H1 (cell line): ENCODE measurements at regions not wholly inside any gene's neighbourhood (a gene's known extent, or its start where the extent isn't known, plus 50 kb on each side); places are given as distances from the start of the nearest gene placed in this dataset.
A peak's percentile ranks its signal among the peaks of the same experiment; 100 is the strongest.

Experiments
- CTCF ChIA-PET: fragments of 300-600 bp; sonication (Branson Sonifier 250); formaldehyde crosslinking; loops from one replicate; lab custom pipeline; 2021; ENCODE audit not compliant: partially characterized antibody; lab: Charles Lee
- POLR2A ChIA-PET: fragments of 300-600 bp; sonication (Branson Sonifier 250); formaldehyde crosslinking; loops from one replicate; lab custom pipeline; 2021; ENCODE audit warnings: inconsistent platforms; ENCODE audit not compliant: partially characterized antibody; lab: Charles Lee
- DNase-seq, 2 experiments: peaks; one replicate each; pipeline versions ENCODE4 v3.0.0 to v3.0.0-alpha.2; 2010 to 2022; ENCODE audit warnings: low spot score in 2 of 2, low read depth in 1 of 2, mixed read lengths in 1 of 2
- FAIRE-seq: peaks from 2 replicates; lab custom pipeline; 2011; peaks lifted over from hg19 to GRCh38; lab: Jason Lieb, UNC
- H2AFZ ChIP-seq: 2 replicates; pipeline ENCODE4 v1.8.1; 2012; ENCODE audit warnings: low read length, inconsistent platforms
- H2AK5ac ChIP-seq: 2 replicates; pipeline ENCODE4 v1.6.1; 2013; ENCODE audit warnings: low read depth, low read length
- H2BK120ac ChIP-seq: replicated peaks from 2 replicates; pipeline ENCODE3; 2013; ENCODE audit warnings: low read depth, low read length, inconsistent platforms
- H2BK12ac ChIP-seq: 2 replicates; pipeline ENCODE4 v1.6.1; 2013; ENCODE audit warnings: low read depth, low read length
- H2BK15ac ChIP-seq: 2 replicates; pipeline ENCODE4 v1.6.1; 2013; ENCODE audit warnings: low read length
- H2BK20ac ChIP-seq: 2 replicates; pipeline ENCODE4 v1.6.1; 2013; ENCODE audit warnings: low read length
- H2BK5ac ChIP-seq: 2 replicates; pipeline ENCODE4 v1.6.1; 2013; ENCODE audit warnings: low read depth, low read length
- H3K14ac ChIP-seq: 2 replicates; pipeline ENCODE4 v1.6.1; 2013; ENCODE audit warnings: inconsistent platforms; ENCODE audit not compliant: insufficient read length
- H3K18ac ChIP-seq: 2 replicates; pipeline ENCODE4 v1.6.1; 2013; ENCODE audit warnings: low read length; ENCODE audit errors: extremely low read depth
- H3K23ac ChIP-seq: 2 replicates; pipeline ENCODE4 v1.6.1; 2013; ENCODE audit warnings: inconsistent platforms; ENCODE audit not compliant: insufficient read length
- H3K23me2 ChIP-seq: 2 replicates; pipeline ENCODE4 v1.6.1; 2013; ENCODE audit warnings: low read depth, low read length
- H3K27ac ChIP-seq: 2 replicates; pipeline ENCODE4 v1.6.1; 2011; ENCODE audit warnings: low read depth, low read length, inconsistent platforms
- H3K27me3 ChIP-seq, 4 experiments: replicated peaks in 1 of 4; 1 replicate in 1 of 4; 2 replicates in 3 of 4; pipeline versions ENCODE4 v1.6.1 to v1.8.1; 2011 to 2013; ENCODE audit warnings: low read length in 3 of 4, mild to moderate bottlenecking in 3 of 4, inconsistent platforms in 2 of 4, mixed read lengths in 2 of 4, moderate library complexity in 1 of 4; ENCODE audit not compliant: control insufficient read depth in 3 of 4, insufficient read depth in 3 of 4; ENCODE audit errors: extremely low read depth in 1 of 4
- H3K36me3 ChIP-seq, 4 experiments: 2 replicates each; pipeline versions ENCODE4 v1.6.1 to v1.8.1; 2011 to 2013; ENCODE audit warnings: mild to moderate bottlenecking in 4 of 4, low read length in 3 of 4, moderate library complexity in 2 of 4, control low read depth in 1 of 4, inconsistent platforms in 1 of 4; ENCODE audit not compliant: insufficient read depth in 4 of 4, control insufficient read depth in 2 of 4
- H3K4ac ChIP-seq: replicated peaks from 2 replicates; pipeline ENCODE3; 2013; ENCODE audit warnings: low read length, low read depth, mixed read lengths, inconsistent platforms; ENCODE audit not compliant: insufficient read length
- H3K4me1 ChIP-seq, 4 experiments: replicated peaks in 1 of 4; 1 replicate in 1 of 4; 2 replicates in 3 of 4; pipeline versions ENCODE4 v1.6.1 to v1.8.1; 2011 to 2013; ENCODE audit warnings: low read length in 3 of 4, inconsistent platforms in 2 of 4, mixed read lengths in 1 of 4; ENCODE audit not compliant: insufficient read depth in 4 of 4, control insufficient read depth in 3 of 4
- H3K4me2 ChIP-seq, 2 experiments: 2 replicates each; pipeline versions ENCODE4 v1.6.1 to v1.8.1; 2011 to 2013; ENCODE audit warnings: low read depth in 2 of 2, low read length in 2 of 2, control low read depth in 1 of 2, inconsistent platforms in 1 of 2, mild to moderate bottlenecking in 1 of 2; ENCODE audit not compliant: insufficient read depth in 1 of 2
- H3K4me3 ChIP-seq, 4 experiments: fragments of 200-600, 300-600 bp in 1 of 4; sonication (generic), shearing (Covaris generic), sonication (Bioruptor Twin) in 1 of 4; 2 replicates each; pipeline versions ENCODE4 v1.5.1 to v1.8.1; 2011 to 2016; ENCODE audit warnings: low read length in 4 of 4, low read depth in 3 of 4, control low read depth in 2 of 4, inconsistent platforms in 2 of 4, mild to moderate bottlenecking in 2 of 4, mixed read lengths in 1 of 4, moderate library complexity in 1 of 4; ENCODE audit not compliant: insufficient read depth in 2 of 4; ENCODE audit errors: extremely low read depth in 1 of 4
- H3K56ac ChIP-seq: replicated peaks from 2 replicates; pipeline ENCODE3; 2013; ENCODE audit warnings: low read depth, mild to moderate bottlenecking, mixed read lengths, low read length, inconsistent platforms; ENCODE audit not compliant: insufficient read length
- H3K79me1 ChIP-seq: 2 replicates; pipeline ENCODE4 v1.6.1; 2013; ENCODE audit warnings: low read depth, low read length, control low read depth
- H3K79me2 ChIP-seq, 2 experiments: 2 replicates each; pipeline versions ENCODE4 v1.6.1 to v1.8.1; 2012 to 2013; ENCODE audit warnings: low read length in 2 of 2, mild to moderate bottlenecking in 2 of 2, inconsistent platforms in 1 of 2; ENCODE audit not compliant: insufficient read depth in 2 of 2, control insufficient read depth in 1 of 2
- H3K9ac ChIP-seq, 4 experiments: replicated peaks in 1 of 4; 1 replicate in 1 of 4; 2 replicates in 3 of 4; pipeline versions ENCODE4 v1.6.1 to v1.8.1; 2011 to 2013; ENCODE audit warnings: low read depth in 3 of 4, low read length in 3 of 4, control low read depth in 2 of 4, mild to moderate bottlenecking in 2 of 4, moderate library complexity in 2 of 4, inconsistent platforms in 1 of 4; ENCODE audit errors: extremely low read depth in 1 of 4
- H3K9me3 ChIP-seq, 2 experiments: 2 replicates each; pipeline versions ENCODE4 v1.6.1 to v1.8.1; 2012 to 2013; ENCODE audit warnings: mild to moderate bottlenecking in 2 of 2, moderate library complexity in 2 of 2, control low read depth in 1 of 2, inconsistent platforms in 1 of 2, low read depth in 1 of 2, low read length in 1 of 2, mixed read lengths in 1 of 2; ENCODE audit not compliant: insufficient read depth in 2 of 2
- H4K20me1 ChIP-seq, 2 experiments: replicated peaks in 1 of 2; 2 replicates each; pipeline versions ENCODE3 to v1.8.1; 2011 to 2013; ENCODE audit warnings: inconsistent platforms in 2 of 2, low read length in 2 of 2, mild to moderate bottlenecking in 1 of 2; ENCODE audit not compliant: insufficient read depth in 2 of 2, control insufficient read depth in 1 of 2
- H4K5ac ChIP-seq: 2 replicates; pipeline ENCODE4 v1.6.1; 2013; ENCODE audit warnings: low read length, low read depth, mixed read lengths, inconsistent platforms; ENCODE audit not compliant: insufficient read length
- H4K8ac ChIP-seq: 2 replicates; pipeline ENCODE4 v1.8.0; 2013; ENCODE audit warnings: mild to moderate bottlenecking, moderate library complexity, low read length, inconsistent platforms; ENCODE audit not compliant: insufficient read depth; ENCODE audit errors: extremely low read depth
- H4K91ac ChIP-seq: replicated peaks from 2 replicates; pipeline ENCODE3; 2013; ENCODE audit warnings: low read length, mixed read lengths, inconsistent platforms; ENCODE audit not compliant: insufficient read length
- EZH2 ChIP-seq: fragments of 200-600 bp; sonication (generic); IDR thresholded peaks from 2 replicates; pipeline ENCODE4 v1.7.1; 2012; ENCODE audit warnings: low read depth, mild to moderate bottlenecking, moderate library complexity, low read length, inconsistent platforms; ENCODE audit not compliant: severe bottlenecking
- FOSL1 ChIP-seq: IDR thresholded peaks from 2 replicates; pipeline ENCODE4 v1.6.1; 2011; ENCODE audit warnings: mild to moderate bottlenecking, low read depth, low read length, moderate library complexity; ENCODE audit not compliant: insufficient read depth
- HDAC6 ChIP-seq: IDR thresholded peaks from one replicate; pipeline ENCODE4 v1.7.1; 2012; ENCODE audit warnings: low read depth, mild to moderate bottlenecking, inconsistent platforms, low read length, moderate library complexity
- JUND ChIP-seq: IDR thresholded peaks from 2 replicates; pipeline ENCODE4 v1.6.1; 2011; ENCODE audit warnings: mild to moderate bottlenecking, improper control_type of control experiment, low read length
- POLR2A ChIP-seq, 2 experiments: IDR thresholded peaks; 1 replicate in 1 of 2; 2 replicates in 1 of 2; pipeline ENCODE4 v1.6.1; 2011; ENCODE audit warnings: low read depth in 2 of 2, low read length in 2 of 2, mild to moderate bottlenecking in 2 of 2; ENCODE audit errors: control extremely low read depth in 1 of 2
- RAD21 ChIP-seq, 2 experiments: IDR thresholded peaks in 1 of 2; conservative IDR thresholded peaks in 1 of 2; 2 replicates each; pipeline ENCODE4 v1.6.1; 2011; ENCODE audit warnings: low read depth in 2 of 2, low read length in 2 of 2, improper control_type of control experiment in 1 of 2, inconsistent platforms in 1 of 2, mild to moderate bottlenecking in 1 of 2, moderate library complexity in 1 of 2
- RBBP5 ChIP-seq: IDR thresholded peaks from 2 replicates; pipeline ENCODE4 v1.7.1; 2012; ENCODE audit warnings: low read depth, mild to moderate bottlenecking, inconsistent platforms, low read length, moderate library complexity, borderline replicate concordance
- SIX5 ChIP-seq: IDR thresholded peaks from 2 replicates; pipeline ENCODE4 v1.6.1; 2011; ENCODE audit warnings: mild to moderate bottlenecking, low read depth, low read length
- SP1 ChIP-seq: IDR thresholded peaks from 2 replicates; pipeline ENCODE4 v1.6.1; 2011; ENCODE audit warnings: low read depth, low read length
- WGBS, 2 experiments: shearing (Covaris generic) in 1 of 2; methylation state at CpG; one replicate each; pipeline versions ENCODE4 v1.1.6 to v1.1.7; 2013 to 2015; ENCODE audit warnings: low lambda C conversion rate in 2 of 2, mixed read lengths in 2 of 2, inconsistent platforms in 1 of 2, low coverage in 1 of 2, missing lambda C conversion rate in 1 of 2; ENCODE audit not compliant: insufficient replicate concordance in 2 of 2, insufficient coverage in 1 of 2, insufficient read length in 1 of 2; ENCODE audit errors: extremely low coverage in 1 of 2, missing lambda C conversion rate in 1 of 2; 5-methylcytosine and 5-hydroxymethylcytosine counted together
- TF ChIP-seq, protein P1 (sequence below), 3 experiments: IDR thresholded peaks; 1 replicate in 2 of 3; 2 replicates in 1 of 3; pipeline versions ENCODE4 v1.5.1 to v1.6.1; 2011; ENCODE audit warnings: low read length in 3 of 3, mild to moderate bottlenecking in 3 of 3, inconsistent platforms in 2 of 3, low read depth in 1 of 3, moderate library complexity in 1 of 3; ENCODE audit not compliant: insufficient read depth in 1 of 3; ENCODE audit errors: control extremely low read depth in 1 of 3
- TF ChIP-seq, protein P2 (sequence below): IDR thresholded peaks from 2 replicates; pipeline ENCODE4 v1.6.1; 2012; ENCODE audit warnings: inconsistent platforms

DNA sequence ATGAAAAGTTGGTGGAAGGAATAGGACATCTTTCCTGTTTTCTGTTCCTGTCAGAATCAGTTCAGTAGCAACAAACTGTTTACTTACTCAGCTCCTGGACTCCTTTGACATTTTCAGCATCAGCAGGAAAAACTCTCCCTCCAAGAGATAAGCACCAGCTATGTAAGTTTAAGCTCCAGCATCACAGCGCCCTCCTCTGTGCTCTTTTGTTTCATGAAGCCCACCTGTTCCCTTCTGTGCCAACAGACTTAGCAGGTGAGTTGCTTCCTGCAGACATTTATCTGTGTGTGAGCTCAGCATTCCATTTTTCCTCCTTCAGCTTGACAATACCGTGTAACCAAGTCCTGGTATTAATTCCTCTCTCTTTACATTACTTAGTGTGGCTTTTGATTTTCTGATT, 644.1 kb upstream of the AGA start:
- peak; percentile 85 for FAIRE-seq
- TF ChIP-seq, protein P1, sequence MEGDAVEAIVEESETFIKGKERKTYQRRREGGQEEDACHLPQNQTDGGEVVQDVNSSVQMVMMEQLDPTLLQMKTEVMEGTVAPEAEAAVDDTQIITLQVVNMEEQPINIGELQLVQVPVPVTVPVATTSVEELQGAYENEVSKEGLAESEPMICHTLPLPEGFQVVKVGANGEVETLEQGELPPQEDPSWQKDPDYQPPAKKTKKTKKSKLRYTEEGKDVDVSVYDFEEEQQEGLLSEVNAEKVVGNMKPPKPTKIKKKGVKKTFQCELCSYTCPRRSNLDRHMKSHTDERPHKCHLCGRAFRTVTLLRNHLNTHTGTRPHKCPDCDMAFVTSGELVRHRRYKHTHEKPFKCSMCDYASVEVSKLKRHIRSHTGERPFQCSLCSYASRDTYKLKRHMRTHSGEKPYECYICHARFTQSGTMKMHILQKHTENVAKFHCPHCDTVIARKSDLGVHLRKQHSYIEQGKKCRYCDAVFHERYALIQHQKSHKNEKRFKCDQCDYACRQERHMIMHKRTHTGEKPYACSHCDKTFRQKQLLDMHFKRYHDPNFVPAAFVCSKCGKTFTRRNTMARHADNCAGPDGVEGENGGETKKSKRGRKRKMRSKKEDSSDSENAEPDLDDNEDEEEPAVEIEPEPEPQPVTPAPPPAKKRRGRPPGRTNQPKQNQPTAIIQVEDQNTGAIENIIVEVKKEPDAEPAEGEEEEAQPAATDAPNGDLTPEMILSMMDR (IDR thresholded peaks at IDR 0.05; ENCODE audit: control extremely low read depth in 1 of 3, insufficient read depth in 1 of 3, low read depth in 1 of 3, low read length in 3 of 3): peak; percentile 21 to 70 (median 51)
- TF ChIP-seq SIX5: no peak
- TF ChIP-seq JUND: no peak
- TF ChIP-seq, protein P2, sequence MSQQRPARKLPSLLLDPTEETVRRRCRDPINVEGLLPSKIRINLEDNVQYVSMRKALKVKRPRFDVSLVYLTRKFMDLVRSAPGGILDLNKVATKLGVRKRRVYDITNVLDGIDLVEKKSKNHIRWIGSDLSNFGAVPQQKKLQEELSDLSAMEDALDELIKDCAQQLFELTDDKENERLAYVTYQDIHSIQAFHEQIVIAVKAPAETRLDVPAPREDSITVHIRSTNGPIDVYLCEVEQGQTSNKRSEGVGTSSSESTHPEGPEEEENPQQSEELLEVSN: no peak
- no peak for TF ChIP-seq SP1
- TF ChIP-seq FOSL1: no peak
- TF ChIP-seq EZH2: no peak
- TF ChIP-seq POLR2A (IDR thresholded peaks at IDR 0.05; ENCODE audit: control extremely low read depth in 1 of 2, low read depth in 2 of 2, low read length in 2 of 2): no peak
- peak; percentile 76 to 82 for TF ChIP-seq RAD21 (IDR thresholded peaks at IDR 0.05 in 1 of 2, conservative IDR thresholded peaks at IDR 0.05 in 1 of 2; ENCODE audit: low read depth in 2 of 2, low read length in 2 of 2)
- TF ChIP-seq RBBP5: no peak
- no peak for TF ChIP-seq HDAC6

More for the DNA sequence above, 644.1 kb upstream of the AGA start:
- Histone ChIP-seq H3K23ac (no peak overlapping the region), H3K4ac (no peak overlapping the region), H2BK15ac (no peak overlapping the region), H3K4me3 (no peak overlapping the region), H3K27ac (no peak overlapping the region), H2BK20ac (no peak overlapping the region), H4K20me1 (no peaks in the 10 kb centered on the region), H4K91ac (no peak overlapping the region), H3K18ac (no peak overlapping the region), H3K14ac (no peak overlapping the region), H2BK120ac (no peak overlapping the region), H2BK5ac (no peak overlapping the region), H3K9ac (no peak overlapping the region), H2AFZ (peak overlapping the region; percentile 81; the same call in 1 of the 2 replicates), H3K79me2 (no peaks in the 10 kb centered on the region), H3K4me1 (peaks cover 0 to 5% (median 1%) of the 10 kb centered on the region in 4 experiments; a peak in 3 of 7 replicates), H2BK12ac (no peak overlapping the region), H3K9me3 (no peaks in the 10 kb centered on the region), H3K27me3 (no peaks in the 10 kb centered on the region), H3K4me2 (no peak overlapping the region), H3K36me3 (no peaks in the 10 kb centered on the region), H2AK5ac (no peak overlapping the region), H3K56ac (no peak overlapping the region), H3K23me2 (no peaks in the 10 kb centered on the region), H4K8ac (no peak overlapping the region), H3K79me1 (no peaks in the 10 kb centered on the region), H4K5ac (no peak overlapping the region)
- WGBS, 2 experiments: 34% methylated on average over 2 of the region's 2 CpGs; no CpG with 5 or more reads in 1 of the 2 experiments
- CTCF ChIA-PET: interaction anchor here (0.6 to 1.7 kb wide), 16 partner anchors 9 to 821 kb away, joined by 3 to 5 read pairs (median 3); no protein-coding TSS in a partner anchor
- no peak for DNase-seq
- POLR2A ChIA-PET: interaction anchor here (0.7 kb wide), 1 partner anchor 85 kb away, joined by 5 read pairs; no protein-coding TSS in a partner anchor
